NB4 (cell line): ENCODE measurements at regions not wholly inside any gene's neighbourhood (a gene's known extent, or its start where the extent isn't known, plus 50 kb on each side); places are given as distances from the start of the nearest gene placed in this dataset.

Experiments
- MAX ChIP-seq: IDR thresholded peaks from 2 replicates; pipeline ENCODE4 v1.6.1; 2011; ENCODE audit warnings: low read depth, low read length
- MYC ChIP-seq: IDR thresholded peaks from 2 replicates; pipeline ENCODE4 v1.6.1; 2011; ENCODE audit warnings: low read depth, low read length
- POLR2A ChIP-seq: IDR thresholded peaks from 2 replicates; pipeline ENCODE4 v1.6.1; 2011; ENCODE audit warnings: mild to moderate bottlenecking; ENCODE audit not compliant: insufficient read length; ENCODE audit errors: extremely low read depth
- TF ChIP-seq, protein P1 (sequence below): IDR thresholded peaks from one replicate; pipeline ENCODE4 v1.5.1; 2012; ENCODE audit warnings: low read depth, low read length

- TF ChIP-seq, protein P1, sequence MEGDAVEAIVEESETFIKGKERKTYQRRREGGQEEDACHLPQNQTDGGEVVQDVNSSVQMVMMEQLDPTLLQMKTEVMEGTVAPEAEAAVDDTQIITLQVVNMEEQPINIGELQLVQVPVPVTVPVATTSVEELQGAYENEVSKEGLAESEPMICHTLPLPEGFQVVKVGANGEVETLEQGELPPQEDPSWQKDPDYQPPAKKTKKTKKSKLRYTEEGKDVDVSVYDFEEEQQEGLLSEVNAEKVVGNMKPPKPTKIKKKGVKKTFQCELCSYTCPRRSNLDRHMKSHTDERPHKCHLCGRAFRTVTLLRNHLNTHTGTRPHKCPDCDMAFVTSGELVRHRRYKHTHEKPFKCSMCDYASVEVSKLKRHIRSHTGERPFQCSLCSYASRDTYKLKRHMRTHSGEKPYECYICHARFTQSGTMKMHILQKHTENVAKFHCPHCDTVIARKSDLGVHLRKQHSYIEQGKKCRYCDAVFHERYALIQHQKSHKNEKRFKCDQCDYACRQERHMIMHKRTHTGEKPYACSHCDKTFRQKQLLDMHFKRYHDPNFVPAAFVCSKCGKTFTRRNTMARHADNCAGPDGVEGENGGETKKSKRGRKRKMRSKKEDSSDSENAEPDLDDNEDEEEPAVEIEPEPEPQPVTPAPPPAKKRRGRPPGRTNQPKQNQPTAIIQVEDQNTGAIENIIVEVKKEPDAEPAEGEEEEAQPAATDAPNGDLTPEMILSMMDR, result no peak
- TF ChIP-seq MYC (no peak), POLR2A (no peak), MAX (no peak)
Measured at GRCh38 chr2:9721344-9721743, 90.5 kb upstream of the YWHAQ start.
